IMR-90 (cell line): ENCODE measurements at regions not wholly inside any gene's neighbourhood (a gene's known extent, or its start where the extent isn't known, plus 50 kb on each side); places are given as distances from the start of the nearest gene placed in this dataset.

Source experiments
- ATAC-seq: fragments of 200-7000 bp; cut with Tn5 transposase; 2 replicates; pipeline ENCODE4 v1.9.1; 2020; ENCODE audit warnings: low read depth, mild to moderate bottlenecking, moderate library complexity
- BruUV-seq: library from RNA; stranded (reverse); fragments of 400-500 nt; replicated peaks from 2 replicates; lab custom pipeline; 2021; lab: Mats Ljungman, UMichigan
- CTCF ChIA-PET: fragments of 300-600 bp; formaldehyde crosslinking; extraction: SDS; loops from one replicate; lab custom pipeline; 2021; ENCODE audit warnings: antibody characterized with exemption; lab: Yijun Ruan, JAX
- POLR2A ChIA-PET: fragments of 300-600 bp; sonication (Branson Sonifier 250); formaldehyde crosslinking; loops from one replicate; lab custom pipeline; 2022; ENCODE audit warnings: antibody characterized with exemption; ENCODE audit not compliant: unreplicated experiment; lab: Charles Lee
- DNase-seq: peaks from one replicate; pipeline ENCODE4 v3.0.0; 2013
- H2AFZ ChIP-seq: replicated peaks from 2 replicates; pipeline ENCODE3; 2013; ENCODE audit warnings: low read length, mild to moderate bottlenecking; ENCODE audit not compliant: poor library complexity
- H2AK5ac ChIP-seq: 2 replicates; pipeline ENCODE4 v1.6.1; 2013; ENCODE audit warnings: low read depth, low read length, inconsistent platforms
- H2AK9ac ChIP-seq: replicated peaks from 2 replicates; pipeline ENCODE3; 2013; ENCODE audit warnings: mild to moderate bottlenecking, low read depth, low read length, moderate library complexity; ENCODE audit not compliant: poor library complexity
- H2BK120ac ChIP-seq: 2 replicates; pipeline ENCODE4 v1.6.1; 2013; ENCODE audit warnings: low read depth, low read length, inconsistent platforms
- H2BK15ac ChIP-seq: 3 replicates; pipeline ENCODE4 v1.6.1; 2013; ENCODE audit warnings: low read depth, low read length, inconsistent platforms
- H2BK20ac ChIP-seq: 2 replicates; pipeline ENCODE4 v1.6.1; 2013; ENCODE audit warnings: low read depth, mild to moderate bottlenecking, inconsistent platforms, low read length, moderate library complexity
- H2BK5ac ChIP-seq: 2 replicates; pipeline ENCODE4 v1.6.1; 2013; ENCODE audit warnings: mild to moderate bottlenecking, low read depth, low read length, inconsistent platforms; ENCODE audit not compliant: poor library complexity, severe bottlenecking
- H3K14ac ChIP-seq: replicated peaks from 2 replicates; pipeline ENCODE4 v1.6.1; 2013; ENCODE audit warnings: low read depth, low read length, inconsistent platforms
- H3K18ac ChIP-seq: 2 replicates; pipeline ENCODE4 v1.6.1; 2013; ENCODE audit warnings: low read depth, low read length, control low read depth
- H3K23ac ChIP-seq: 2 replicates; pipeline ENCODE4 v1.6.1; 2013; ENCODE audit warnings: low read depth, low read length, inconsistent platforms
- H3K27ac ChIP-seq: 2 replicates; pipeline ENCODE4 v1.5.1; 2013; ENCODE audit warnings: mild to moderate bottlenecking, control low read depth, low read length; ENCODE audit not compliant: insufficient read depth
- H3K27me3 ChIP-seq: 2 replicates; pipeline ENCODE4 v1.6.1; 2013; ENCODE audit warnings: low read length; ENCODE audit not compliant: control insufficient read depth, insufficient read depth
- H3K36me3 ChIP-seq: 2 replicates; pipeline ENCODE4 v1.6.1; 2013; ENCODE audit warnings: low read length, mixed read lengths; ENCODE audit not compliant: control insufficient read depth, insufficient read depth
- H3K4ac ChIP-seq: 2 replicates; pipeline ENCODE4 v1.6.1; 2013; ENCODE audit warnings: low read depth, low read length, inconsistent platforms
- H3K4me1 ChIP-seq: 2 replicates; pipeline ENCODE4 v1.6.1; 2013; ENCODE audit warnings: low read length, mixed read lengths; ENCODE audit not compliant: control insufficient read depth, insufficient read depth
- H3K4me2 ChIP-seq: 2 replicates; pipeline ENCODE4 v1.6.1; 2013; ENCODE audit warnings: low read depth, mild to moderate bottlenecking, control low read depth, low read length, moderate library complexity
- H3K4me3 ChIP-seq: 2 replicates; pipeline ENCODE4 v1.5.1; 2013; ENCODE audit warnings: low read depth, mild to moderate bottlenecking, control low read depth, low read length, moderate library complexity; ENCODE audit not compliant: insufficient read depth
- H3K56ac ChIP-seq: 2 replicates; pipeline ENCODE4 v1.6.1; 2013; ENCODE audit warnings: low read length, inconsistent platforms; ENCODE audit not compliant: insufficient read depth; ENCODE audit errors: extremely low read depth
- H3K79me1 ChIP-seq, 2 experiments: 2 replicates each; pipeline ENCODE4 v1.6.1; 2013; ENCODE audit warnings: low read length in 2 of 2, inconsistent platforms in 1 of 2, low read depth in 1 of 2
- H3K9ac ChIP-seq: 2 replicates; pipeline ENCODE4 v1.6.1; 2013; ENCODE audit warnings: low read depth, low read length, control low read depth
- H3K9me1 ChIP-seq: 2 replicates; pipeline ENCODE4 v1.6.1; 2013; ENCODE audit warnings: low read length, inconsistent platforms; ENCODE audit not compliant: insufficient read depth
- H3K9me3 ChIP-seq: 2 replicates; pipeline ENCODE4 v1.6.1; 2013; ENCODE audit warnings: low read length; ENCODE audit not compliant: control insufficient read depth, insufficient read depth
- H4K20me1 ChIP-seq: 2 replicates; pipeline ENCODE4 v1.6.1; 2013; ENCODE audit warnings: low read length, inconsistent platforms; ENCODE audit not compliant: insufficient read depth
- H4K5ac ChIP-seq: 2 replicates; pipeline ENCODE4 v1.6.1; 2013; ENCODE audit warnings: mild to moderate bottlenecking, low read depth, low read length, control low read depth
- H4K8ac ChIP-seq, 2 experiments: 2 replicates each; pipeline ENCODE4 v1.6.1; 2013; ENCODE audit warnings: low read depth in 2 of 2, low read length in 2 of 2, control low read depth in 1 of 2, inconsistent platforms in 1 of 2
- H4K91ac ChIP-seq: 2 replicates; pipeline ENCODE4 v1.6.1; 2013; ENCODE audit warnings: low read depth, low read length, inconsistent platforms; ENCODE audit not compliant: insufficient read depth
- BHLHE40 ChIP-seq: fragments of 150-350 bp; IDR thresholded peaks from 2 replicates; pipeline ENCODE4 v1.6.1; 2016; ENCODE audit warnings: mild to moderate bottlenecking, low read depth, low read length
- CEBPB ChIP-seq: IDR thresholded peaks from 2 replicates; pipeline ENCODE4 v1.6.1; 2012; ENCODE audit warnings: low read depth, low read length, improper control_type of control experiment
- CHD1 ChIP-seq: IDR thresholded peaks from 2 replicates; pipeline ENCODE4 v1.6.1; 2012; ENCODE audit warnings: low read depth, low read length, improper control_type of control experiment
- FOS ChIP-seq: fragments of 150-350 bp; IDR thresholded peaks from 2 replicates; pipeline ENCODE4 v1.6.1; 2016; ENCODE audit warnings: low read depth, low read length
- MAFK ChIP-seq: IDR thresholded peaks from 2 replicates; pipeline ENCODE4 v1.6.1; 2012; ENCODE audit warnings: low read depth, low read length, improper control_type of control experiment
- MAZ ChIP-seq: IDR thresholded peaks from 2 replicates; pipeline ENCODE4 v1.6.1; 2012; ENCODE audit warnings: low read depth, mild to moderate bottlenecking, low read length, improper control_type of control experiment, moderate library complexity, borderline replicate concordance
- MXI1 ChIP-seq: IDR thresholded peaks from 2 replicates; pipeline ENCODE4 v1.6.1; 2012; ENCODE audit warnings: low read depth, mild to moderate bottlenecking, low read length, moderate library complexity, borderline replicate concordance
- NFE2L2 ChIP-seq: fragments of 150-350 bp; IDR thresholded peaks from 2 replicates; pipeline ENCODE4 v1.6.1; 2016; ENCODE audit warnings: low read depth, mild to moderate bottlenecking, low read length
- POLR2A ChIP-seq: IDR thresholded peaks from 2 replicates; pipeline ENCODE4 v1.6.1; 2012; ENCODE audit warnings: mild to moderate bottlenecking, low read depth, low read length
- RAD21 ChIP-seq: IDR thresholded peaks from 2 replicates; pipeline ENCODE4 v1.6.1; 2012; ENCODE audit warnings: low read length, improper control_type of control experiment
- RCOR1 ChIP-seq: IDR thresholded peaks from 2 replicates; pipeline ENCODE4 v1.6.1; 2012; ENCODE audit warnings: mild to moderate bottlenecking, low read length, improper control_type of control experiment; ENCODE audit not compliant: insufficient replicate concordance
- RFX5 ChIP-seq: IDR thresholded peaks from 2 replicates; pipeline ENCODE4 v1.8.0; 2012; ENCODE audit warnings: low read depth, mild to moderate bottlenecking, low read length, moderate library complexity
- SMC3 ChIP-seq: fragments of 150-350 bp; IDR thresholded peaks from 2 replicates; pipeline ENCODE4 v1.6.1; 2016; ENCODE audit warnings: low read depth, mild to moderate bottlenecking, antibody characterized with exemption, low read length, moderate library complexity
- WGBS, 2 experiments: methylation state at CpG; one replicate each; pipeline versions ENCODE4 v1.1.5 to v1.1.7; 2013; ENCODE audit warnings: missing lambda C conversion rate in 2 of 2; ENCODE audit not compliant: insufficient read length in 1 of 2; ENCODE audit errors: extremely low coverage in 2 of 2; 5-methylcytosine and 5-hydroxymethylcytosine counted together
- dilution Hi-C: fragments of 300-500 bp; cut with HindIII; formaldehyde crosslinking; loops from one replicate; pipeline ENCODE4 v1.14.3; 2018; ENCODE audit warnings: low sequenced_read_pairs; ENCODE audit not compliant: unreplicated experiment
- in situ Hi-C: fragments of 300-500 bp; cut with MboI; formaldehyde crosslinking; loops from 3 replicates; pipeline ENCODE4 v1.14.3; 2019; ENCODE audit warnings: low sequenced_read_pairs, inconsistent platforms, mixed read lengths
- intact Hi-C: fragments of 100-400 bp; cut with micrococcal nuclease; formaldehyde crosslinking; loops from 2 replicates; pipeline ENCODE4 v1.10.0; 2022
- TF ChIP-seq, protein P1 (sequence below): fragments of 150-350 bp; IDR thresholded peaks from 2 replicates; pipeline ENCODE4 v1.6.1; 2017; ENCODE audit warnings: mild to moderate bottlenecking, antibody characterized with exemption, low read length, low read depth
- TF ChIP-seq, protein P2 (sequence below): conservative IDR thresholded peaks from 2 replicates; pipeline ENCODE4 v1.5.1; 2012; ENCODE audit warnings: mild to moderate bottlenecking, low read depth, low read length, improper control_type of control experiment
- TF ChIP-seq, protein P3 (sequence below): fragments of 150-350 bp; IDR thresholded peaks from 2 replicates; pipeline ENCODE4 v1.6.1; 2016; ENCODE audit warnings: low read depth, mild to moderate bottlenecking, low read length, moderate library complexity, borderline replicate concordance

DNA sequence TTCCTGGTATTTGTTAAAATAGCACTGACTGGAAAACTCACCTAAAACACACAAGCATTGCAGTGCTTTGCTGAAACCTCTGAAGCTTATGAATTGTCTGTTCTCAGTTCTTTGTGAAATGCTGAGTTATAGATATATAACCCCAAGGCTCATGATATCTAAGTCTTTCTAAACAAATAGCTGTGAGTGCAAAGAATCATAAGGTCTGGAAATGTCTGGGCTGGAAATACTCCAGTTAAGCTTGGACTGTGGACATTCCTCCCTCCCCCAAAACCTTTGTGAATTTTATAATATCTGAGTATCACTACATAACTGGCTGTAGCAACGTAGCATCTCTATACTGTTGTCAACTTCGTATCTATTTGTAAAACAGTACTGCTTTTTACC lies 69.1 kb downstream of the CBLN4 start:
- H3K4me3 ChIP-seq, result no peak overlapping the region
- intact Hi-C loops, result no loop called here
- no peak overlapping the region for H2BK5ac ChIP-seq
- POLR2A ChIA-PET, result no interaction called here
- no peak overlapping the region for H4K8ac ChIP-seq
- H3K9ac ChIP-seq, result no peak overlapping the region
- H3K4me1 ChIP-seq, result no peaks in the 10 kb centered on the region
- no peak overlapping the region for H3K4ac ChIP-seq
- no peaks in the 10 kb centered on the region for H3K79me1 ChIP-seq
- peaks cover 10% of the 10 kb centered on the region for H3K9me3 ChIP-seq
- H3K9me1 ChIP-seq, result no peaks in the 10 kb centered on the region
- H3K23ac ChIP-seq, result no peak overlapping the region
- CTCF ChIA-PET, result no interaction called here
- no peak overlapping the region for H2BK15ac ChIP-seq
- DNase-seq, result no peak
- no peaks in the 10 kb centered on the region for H4K20me1 ChIP-seq
- dilution Hi-C loops, result no loop called here
- no peak overlapping the region for H3K27ac ChIP-seq
- H3K14ac ChIP-seq, result no peak overlapping the region
- ATAC-seq, result no peak
- no peaks in the 10 kb centered on the region for H3K27me3 ChIP-seq
- no peak overlapping the region for H4K91ac ChIP-seq
- BruUV-seq, result no TSS peak
- no peak overlapping the region for H3K4me2 ChIP-seq
- H2AK9ac ChIP-seq, result no peak overlapping the region
- no peak overlapping the region for H3K18ac ChIP-seq
- no peak overlapping the region for H3K56ac ChIP-seq
- in situ Hi-C loops, result no loop called here
- H2AK5ac ChIP-seq, result no peak overlapping the region
- TF ChIP-seq, protein P1, sequence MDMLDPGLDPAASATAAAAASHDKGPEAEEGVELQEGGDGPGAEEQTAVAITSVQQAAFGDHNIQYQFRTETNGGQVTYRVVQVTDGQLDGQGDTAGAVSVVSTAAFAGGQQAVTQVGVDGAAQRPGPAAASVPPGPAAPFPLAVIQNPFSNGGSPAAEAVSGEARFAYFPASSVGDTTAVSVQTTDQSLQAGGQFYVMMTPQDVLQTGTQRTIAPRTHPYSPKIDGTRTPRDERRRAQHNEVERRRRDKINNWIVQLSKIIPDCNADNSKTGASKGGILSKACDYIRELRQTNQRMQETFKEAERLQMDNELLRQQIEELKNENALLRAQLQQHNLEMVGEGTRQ, result no peak
- TF ChIP-seq, protein P2, sequence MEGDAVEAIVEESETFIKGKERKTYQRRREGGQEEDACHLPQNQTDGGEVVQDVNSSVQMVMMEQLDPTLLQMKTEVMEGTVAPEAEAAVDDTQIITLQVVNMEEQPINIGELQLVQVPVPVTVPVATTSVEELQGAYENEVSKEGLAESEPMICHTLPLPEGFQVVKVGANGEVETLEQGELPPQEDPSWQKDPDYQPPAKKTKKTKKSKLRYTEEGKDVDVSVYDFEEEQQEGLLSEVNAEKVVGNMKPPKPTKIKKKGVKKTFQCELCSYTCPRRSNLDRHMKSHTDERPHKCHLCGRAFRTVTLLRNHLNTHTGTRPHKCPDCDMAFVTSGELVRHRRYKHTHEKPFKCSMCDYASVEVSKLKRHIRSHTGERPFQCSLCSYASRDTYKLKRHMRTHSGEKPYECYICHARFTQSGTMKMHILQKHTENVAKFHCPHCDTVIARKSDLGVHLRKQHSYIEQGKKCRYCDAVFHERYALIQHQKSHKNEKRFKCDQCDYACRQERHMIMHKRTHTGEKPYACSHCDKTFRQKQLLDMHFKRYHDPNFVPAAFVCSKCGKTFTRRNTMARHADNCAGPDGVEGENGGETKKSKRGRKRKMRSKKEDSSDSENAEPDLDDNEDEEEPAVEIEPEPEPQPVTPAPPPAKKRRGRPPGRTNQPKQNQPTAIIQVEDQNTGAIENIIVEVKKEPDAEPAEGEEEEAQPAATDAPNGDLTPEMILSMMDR, result no peak
- no peak for TF ChIP-seq CEBPB
- no peak for TF ChIP-seq SMC3
- no peak for TF ChIP-seq RCOR1
- no peak for TF ChIP-seq BHLHE40
- TF ChIP-seq MAFK, result no peak
- TF ChIP-seq, protein P3, sequence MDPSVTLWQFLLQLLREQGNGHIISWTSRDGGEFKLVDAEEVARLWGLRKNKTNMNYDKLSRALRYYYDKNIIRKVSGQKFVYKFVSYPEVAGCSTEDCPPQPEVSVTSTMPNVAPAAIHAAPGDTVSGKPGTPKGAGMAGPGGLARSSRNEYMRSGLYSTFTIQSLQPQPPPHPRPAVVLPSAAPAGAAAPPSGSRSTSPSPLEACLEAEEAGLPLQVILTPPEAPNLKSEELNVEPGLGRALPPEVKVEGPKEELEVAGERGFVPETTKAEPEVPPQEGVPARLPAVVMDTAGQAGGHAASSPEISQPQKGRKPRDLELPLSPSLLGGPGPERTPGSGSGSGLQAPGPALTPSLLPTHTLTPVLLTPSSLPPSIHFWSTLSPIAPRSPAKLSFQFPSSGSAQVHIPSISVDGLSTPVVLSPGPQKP, result no peak
- no peak for TF ChIP-seq RAD21
- no peak for TF ChIP-seq FOS
- TF ChIP-seq CHD1, result no peak
- no peak for TF ChIP-seq NFE2L2
- no peak for TF ChIP-seq POLR2A
- TF ChIP-seq MAZ, result no peak
- no peak for TF ChIP-seq MXI1
- no peak for TF ChIP-seq RFX5
- H2BK120ac ChIP-seq, result no peak overlapping the region
- H2BK20ac ChIP-seq, result no peak overlapping the region
- no CpG with 5 or more reads among the region's 2 CpGs for WGBS, 2 experiments
- H4K5ac ChIP-seq, result no peak overlapping the region
- H3K36me3 ChIP-seq, result no peaks in the 10 kb centered on the region
- no peak overlapping the region for H2AFZ ChIP-seq
